Thoracic aorta (tissue), 2 donors: ENCODE measurements at regions not wholly inside any gene's neighbourhood (a gene's known extent, or its start where the extent isn't known, plus 50 kb on each side); places are given as distances from the start of the nearest gene placed in this dataset.

Source experiments
- ATAC-seq: fragments of 150-250 bp; one replicate; pipeline ENCODE4 v1.8.0; 2017; ENCODE audit warnings: low read depth; ENCODE audit not compliant: insufficient number of reproducible peaks, low FRiP score
- DNase-seq: peaks from one replicate; pipeline ENCODE4 v3.0.0-alpha.2; 2020; ENCODE audit warnings: low spot score
- H3K27ac ChIP-seq, 2 donors: fragments of 200-600 bp; sonication (generic); 1 replicate in 1 of 2; 2 replicates in 1 of 2; pipeline ENCODE4 v1.5.1; 2016; ENCODE audit warnings: mild to moderate bottlenecking in 2 of 2, moderate library complexity in 2 of 2
- H3K27me3 ChIP-seq: fragments of 200-600 bp; sonication (generic); replicated peaks from 2 replicates; pipeline ENCODE4 v1.6.0; 2016; ENCODE audit warnings: mild to moderate bottlenecking; ENCODE audit not compliant: insufficient read depth
- H3K36me3 ChIP-seq: fragments of 200-600 bp; sonication (generic); one replicate; pipeline ENCODE4 v1.5.1; 2016
- H3K4me1 ChIP-seq, 2 donors: fragments of 200-600 bp; sonication (generic); 1 replicate in 1 of 2; 2 replicates in 1 of 2; pipeline versions ENCODE4 v1.5.1 to v1.6.0; 2016; ENCODE audit warnings: low read depth in 2 of 2, mild to moderate bottlenecking in 1 of 2; ENCODE audit not compliant: control insufficient read depth in 1 of 2
- H3K4me3 ChIP-seq: fragments of 200-600 bp; sonication (generic); 2 replicates; pipeline ENCODE4 v1.5.1; 2016; ENCODE audit warnings: mild to moderate bottlenecking
- H3K9me3 ChIP-seq: fragments of 200-600 bp; sonication (generic); 2 replicates; pipeline ENCODE4 v1.5.1; 2016
- CTCF ChIP-seq: fragments of 200-600 bp; sonication (generic); IDR thresholded peaks from one replicate; pipeline ENCODE4 v1.5.1; 2019; ENCODE audit warnings: antibody characterized with exemption

DNA sequence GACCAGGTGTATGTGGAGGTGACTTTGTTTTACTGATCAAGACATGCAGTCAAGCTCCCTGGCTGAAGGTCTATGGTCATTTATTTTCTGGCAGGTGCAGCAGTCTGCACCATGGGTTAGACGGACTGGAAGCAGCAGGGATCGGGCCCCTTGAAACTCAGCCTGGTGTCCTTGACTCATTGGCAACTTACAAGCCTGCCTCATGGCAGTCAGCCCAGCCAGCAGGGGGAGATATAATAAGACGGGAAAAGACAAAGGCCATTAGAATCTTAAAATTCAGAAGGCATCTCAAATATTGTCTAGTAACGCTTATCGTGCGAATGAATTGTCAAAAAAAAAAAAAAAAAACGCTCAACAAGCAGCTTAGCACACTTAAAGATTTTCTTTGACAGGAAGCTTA, 308.2 kb downstream of the EN1 start:
- no peak overlapping the region for H3K4me3 ChIP-seq
- H3K27me3 ChIP-seq = no peaks in the 10 kb centered on the region
- DNase-seq (no peak), ATAC-seq (no peak)
- H3K36me3 ChIP-seq = no peaks in the 10 kb centered on the region
- H3K4me1 ChIP-seq = no peaks in the 10 kb centered on the region
- TF ChIP-seq CTCF = no peak
- no peaks in the 10 kb centered on the region for H3K9me3 ChIP-seq
- H3K27ac ChIP-seq = no peak overlapping the region

DNA sequence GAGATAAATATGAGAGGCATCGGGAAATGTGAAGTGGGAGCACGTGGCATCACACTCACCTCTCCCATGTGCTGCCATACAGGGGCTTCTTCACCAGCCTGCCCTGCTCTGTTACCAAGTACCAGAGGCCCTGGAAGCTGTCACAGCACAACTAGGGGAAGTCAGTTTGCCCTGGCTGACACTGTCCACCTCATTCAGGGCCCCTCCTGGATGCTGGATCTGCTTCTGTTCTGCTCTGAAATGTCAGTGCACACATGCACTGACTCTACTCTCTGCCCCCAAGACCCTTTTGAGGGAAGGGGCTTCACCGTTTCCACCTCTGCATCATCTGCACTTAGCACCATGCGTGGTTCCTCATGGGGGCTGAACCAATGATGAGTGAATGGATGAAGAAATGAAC, 311.1 kb downstream of the EN1 start:
- Histone ChIP-seq H3K4me1 (no peaks in the 10 kb centered on the region), H3K4me3 (no peak overlapping the region), H3K27ac (no peak overlapping the region), H3K36me3 (no peaks in the 10 kb centered on the region), H3K9me3 (no peaks in the 10 kb centered on the region), H3K27me3 (no peaks in the 10 kb centered on the region)
- DNase-seq = no peak
- TF ChIP-seq CTCF = no peak
- ATAC-seq = no peak

DNA sequence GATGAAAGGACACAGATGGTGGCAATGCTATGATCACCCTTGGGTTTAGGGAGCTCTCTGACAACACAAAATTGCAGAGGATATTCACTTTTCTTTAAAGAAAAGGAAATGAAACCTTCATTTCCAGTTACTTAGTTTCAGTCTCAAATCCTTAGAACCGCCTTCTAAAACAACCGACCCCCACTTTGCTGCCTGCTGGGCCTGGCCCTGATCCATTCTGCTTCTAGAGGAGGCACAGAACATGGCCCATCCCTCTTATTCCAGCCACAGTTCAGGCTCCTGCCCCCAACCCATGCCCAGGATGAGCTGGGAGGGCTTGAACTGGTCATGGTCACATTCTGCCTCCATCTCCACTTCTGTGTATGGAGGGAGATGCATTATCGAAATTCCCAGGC, 311.6 kb downstream of the EN1 start:
- no peaks in the 10 kb centered on the region for H3K4me1 ChIP-seq
- no peaks in the 10 kb centered on the region for H3K36me3 ChIP-seq
- no peak for DNase-seq
- H3K27me3 ChIP-seq = no peaks in the 10 kb centered on the region
- TF ChIP-seq CTCF = no peak
- H3K9me3 ChIP-seq = no peaks in the 10 kb centered on the region
- no peak overlapping the region for H3K4me3 ChIP-seq
- H3K27ac ChIP-seq = no peak overlapping the region
- ATAC-seq = no peak

DNA sequence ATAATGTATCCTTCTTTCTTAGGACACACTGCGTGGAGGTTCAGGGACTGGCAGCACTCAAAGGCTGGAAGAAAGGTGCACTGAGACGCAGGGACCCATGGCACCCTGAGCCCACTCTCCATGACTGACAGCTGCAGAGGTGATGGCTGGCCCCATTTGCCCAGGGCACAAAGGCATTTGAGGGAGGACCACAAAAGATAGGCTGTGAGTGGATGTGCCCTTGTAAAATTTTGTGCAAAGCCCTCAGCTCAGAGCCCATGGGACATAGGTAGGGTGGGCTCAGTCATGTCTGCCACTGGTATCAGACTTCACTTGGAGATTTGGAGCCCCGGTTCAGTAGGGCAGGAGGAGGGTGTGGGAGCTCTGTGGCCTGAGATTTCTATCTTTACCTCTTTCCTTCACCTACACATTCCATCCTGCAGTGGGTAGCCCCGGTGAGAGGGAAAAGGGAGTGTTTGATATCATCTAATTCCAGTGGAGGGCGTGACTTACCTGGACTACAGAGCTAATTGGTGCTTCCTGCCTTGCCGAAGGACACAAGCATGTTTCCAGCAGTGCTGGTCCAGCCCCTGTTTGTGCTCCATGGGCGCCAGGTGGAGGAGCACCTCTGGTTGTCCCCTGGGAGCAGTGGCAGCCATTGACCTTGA, 312.2 kb downstream of the EN1 start:
- DNase-seq = no peak
- Histone ChIP-seq H3K36me3 (no peaks in the 10 kb centered on the region), H3K4me1 (no peaks in the 10 kb centered on the region), H3K4me3 (no peak overlapping the region), H3K9me3 (no peaks in the 10 kb centered on the region), H3K27ac (no peak overlapping the region), H3K27me3 (no peaks in the 10 kb centered on the region)
- TF ChIP-seq CTCF = no peak
- no peak for ATAC-seq

- H3K27ac ChIP-seq = no peak overlapping the region
- no peak for ATAC-seq
- no peaks in the 10 kb centered on the region for H3K4me1 ChIP-seq
- no peak for TF ChIP-seq CTCF
- no peaks in the 10 kb centered on the region for H3K27me3 ChIP-seq
- no peak for DNase-seq
- no peaks in the 10 kb centered on the region for H3K36me3 ChIP-seq
- H3K9me3 ChIP-seq = no peaks in the 10 kb centered on the region
- no peak overlapping the region for H3K4me3 ChIP-seq
Measured at GRCh38 chr2:118530976-118531375, 316.5 kb downstream of the EN1 start.
